SK-N-SH treated with all-trans-retinoic acid at 6 μM for 48 hours (cell line): ENCODE measurements at regions not wholly inside any gene's neighbourhood (a gene's known extent, or its start where the extent isn't known, plus 50 kb on each side); places are given as distances from the start of the nearest gene placed in this dataset.

Source experiments
- ATAC-seq: fragments of 200-7000 bp; cut with Tn5 transposase; 3 replicates; pipeline ENCODE4 v1.9.1; 2020; ENCODE audit warnings: mild to moderate bottlenecking, moderate library complexity
- ARNTL ChIP-seq: fragments of 450-650 bp; formaldehyde crosslinking; IDR thresholded peaks from 2 replicates; pipeline ENCODE4 v1.5.0; 2020; ENCODE audit warnings: low read depth, mild to moderate bottlenecking, moderate library complexity, borderline replicate concordance
- CSDC2 ChIP-seq: fragments of 250-450 bp; sonication (Bioruptor Pico); IDR thresholded peaks from 2 replicates; pipeline ENCODE4 v1.5.0; 2020; ENCODE audit warnings: mild to moderate bottlenecking, moderate library complexity
- CSRNP3 ChIP-seq: fragments of 250-450 bp; sonication (Bioruptor Pico); IDR thresholded peaks from 2 replicates; pipeline ENCODE4 v1.5.1; 2021; ENCODE audit warnings: mild to moderate bottlenecking, moderate library complexity
- ESRRG ChIP-seq: fragments of 250-450 bp; sonication (Bioruptor Pico); IDR thresholded peaks from 2 replicates; pipeline ENCODE4 v1.6.1; 2021; ENCODE audit warnings: mild to moderate bottlenecking
- ISL1 ChIP-seq: fragments of 250-450 bp; sonication (Bioruptor Pico); IDR thresholded peaks from 2 replicates; pipeline ENCODE4 v2.1.2; 2022; ENCODE audit warnings: mild to moderate bottlenecking, moderate library complexity
- OSR1 ChIP-seq: fragments of 250-450 bp; sonication (Bioruptor Pico); IDR thresholded peaks from 2 replicates; pipeline ENCODE4 v1.8.0; 2022; ENCODE audit warnings: moderate library complexity, mild to moderate bottlenecking, inconsistent platforms
- PATZ1 ChIP-seq: fragments of 250-450 bp; sonication (Bioruptor Pico); IDR thresholded peaks from 2 replicates; pipeline ENCODE4 v1.8.0; 2020; ENCODE audit warnings: mild to moderate bottlenecking, moderate library complexity, borderline replicate concordance
- POU6F1 ChIP-seq: fragments of 250-450 bp; sonication (Bioruptor Pico); IDR thresholded peaks from 2 replicates; pipeline ENCODE4 v1.8.0; 2021; ENCODE audit warnings: low read depth, mild to moderate bottlenecking, moderate library complexity, borderline replicate concordance
- RARB ChIP-seq: fragments of 250-450 bp; sonication (Bioruptor Pico); IDR thresholded peaks from 2 replicates; pipeline ENCODE4 v1.8.0; 2021; ENCODE audit warnings: mild to moderate bottlenecking, moderate library complexity
- SNAI2 ChIP-seq: fragments of 250-450 bp; sonication (Bioruptor Pico); IDR thresholded peaks from 2 replicates; pipeline ENCODE4 v1.5.0; 2020; ENCODE audit warnings: mild to moderate bottlenecking, moderate library complexity
- TCF4 ChIP-seq: fragments of 250-450 bp; sonication (Bioruptor Pico); IDR thresholded peaks from 2 replicates; pipeline ENCODE4 v1.8.0; 2021; ENCODE audit warnings: mild to moderate bottlenecking, moderate library complexity, borderline replicate concordance
- TOX ChIP-seq: fragments of 250-450 bp; sonication (Bioruptor Pico); IDR thresholded peaks from 2 replicates; pipeline ENCODE4 v1.8.0; 2021; ENCODE audit warnings: mild to moderate bottlenecking, moderate library complexity, borderline replicate concordance
- ZFP30 ChIP-seq: fragments of 450-650 bp; formaldehyde crosslinking; IDR thresholded peaks from 2 replicates; pipeline ENCODE4 v1.5.0; 2022; ENCODE audit warnings: mild to moderate bottlenecking, moderate library complexity
- ZNF565 ChIP-seq: fragments of 450-650 bp; formaldehyde crosslinking; conservative IDR thresholded peaks from 2 replicates; pipeline ENCODE4 v1.5.0; 2020; ENCODE audit warnings: low read depth, mild to moderate bottlenecking, moderate library complexity
- ZNF70 ChIP-seq: fragments of 450-650 bp; formaldehyde crosslinking; IDR thresholded peaks from 2 replicates; pipeline ENCODE4 v1.5.0; 2020; ENCODE audit warnings: mild to moderate bottlenecking, moderate library complexity
- TF ChIP-seq, protein P1 (sequence below): fragments of 250-450 bp; sonication (Bioruptor Pico); IDR thresholded peaks from 2 replicates; pipeline ENCODE4 v1.5.1; 2020; ENCODE audit warnings: low read depth, mild to moderate bottlenecking, moderate library complexity
- TF ChIP-seq, protein P2 (sequence below): fragments of 250-450 bp; sonication (Bioruptor Pico); IDR thresholded peaks from 2 replicates; pipeline ENCODE4 v1.5.0; 2020; ENCODE audit warnings: mild to moderate bottlenecking, moderate library complexity

DNA sequence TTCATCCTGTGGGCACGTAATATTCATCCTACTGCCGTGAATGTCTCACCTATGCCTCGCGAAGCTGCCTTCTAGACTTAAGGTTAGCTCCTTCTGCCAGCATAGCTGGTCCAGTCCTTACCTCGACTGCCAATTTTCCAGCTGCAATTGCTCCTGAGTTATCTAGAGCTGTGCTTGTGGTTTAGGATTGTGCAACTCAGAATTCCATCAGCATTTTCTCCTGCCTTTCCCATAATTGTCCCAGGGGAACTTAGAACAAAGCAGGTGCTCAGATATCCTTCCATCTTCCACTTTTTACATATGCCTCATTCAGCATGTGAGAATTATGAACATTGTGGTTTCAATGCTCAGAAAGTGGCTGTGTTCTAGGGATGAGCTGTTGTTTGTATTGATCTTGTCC is 131.4 kb upstream of the ADGRL3 start (continued):
- TF ChIP-seq OSR1 (CRISPR knock-in tag) (no peak), ISL1 (no peak), CSRNP3 (CRISPR knock-in tag) (no peak)

DNA sequence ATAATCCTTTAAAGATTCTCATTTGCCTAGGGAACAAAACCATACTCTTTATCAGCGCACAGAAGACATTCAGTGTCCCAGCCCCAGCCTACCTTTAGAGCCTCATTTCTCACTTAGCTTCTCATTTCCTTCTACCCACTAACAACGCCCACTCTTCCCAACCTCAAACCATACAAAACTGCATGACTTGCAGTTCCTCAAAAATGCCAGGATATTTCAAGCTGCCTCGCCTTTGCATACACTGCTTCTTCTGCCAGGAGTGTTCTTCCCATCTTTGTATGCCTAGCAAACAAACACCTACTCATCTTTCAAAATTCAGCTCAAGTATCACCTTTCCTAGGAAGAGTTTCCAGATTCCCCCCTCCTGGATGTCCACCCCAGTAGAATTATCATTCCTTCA is 129.9 kb upstream of the ADGRL3 start:
- TF ChIP-seq TOX (CRISPR knock-in tag) (no peak), SNAI2 (CRISPR knock-in tag) (no peak)
- no peak for ATAC-seq

- no peak for ATAC-seq
- TF ChIP-seq ESRRG (CRISPR knock-in tag): no peak
Observed at GRCh38 chr4:61079427-61079826, 120.7 kb upstream of the ADGRL3 start.

- TF ChIP-seq, protein P1, sequence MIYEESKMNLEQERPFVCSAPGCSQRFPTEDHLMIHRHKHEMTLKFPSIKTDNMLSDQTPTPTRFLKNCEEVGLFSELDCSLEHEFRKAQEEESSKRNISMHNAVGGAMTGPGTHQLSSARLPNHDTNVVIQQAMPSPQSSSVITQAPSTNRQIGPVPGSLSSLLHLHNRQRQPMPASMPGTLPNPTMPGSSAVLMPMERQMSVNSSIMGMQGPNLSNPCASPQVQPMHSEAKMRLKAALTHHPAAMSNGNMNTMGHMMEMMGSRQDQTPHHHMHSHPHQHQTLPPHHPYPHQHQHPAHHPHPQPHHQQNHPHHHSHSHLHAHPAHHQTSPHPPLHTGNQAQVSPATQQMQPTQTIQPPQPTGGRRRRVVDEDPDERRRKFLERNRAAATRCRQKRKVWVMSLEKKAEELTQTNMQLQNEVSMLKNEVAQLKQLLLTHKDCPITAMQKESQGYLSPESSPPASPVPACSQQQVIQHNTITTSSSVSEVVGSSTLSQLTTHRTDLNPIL (CRISPR knock-in tag): no peak
- TF ChIP-seq ZNF565 (CRISPR knock-in tag) (no peak), ARNTL (CRISPR knock-in tag) (no peak), POU6F1 (CRISPR knock-in tag) (no peak), CSRNP3 (CRISPR knock-in tag) (no peak), RARB (CRISPR knock-in tag) (no peak), ESRRG (CRISPR knock-in tag) (no peak)
Observed at GRCh38 chr4:61079976-61080375, 120.2 kb upstream of the ADGRL3 start.

DNA sequence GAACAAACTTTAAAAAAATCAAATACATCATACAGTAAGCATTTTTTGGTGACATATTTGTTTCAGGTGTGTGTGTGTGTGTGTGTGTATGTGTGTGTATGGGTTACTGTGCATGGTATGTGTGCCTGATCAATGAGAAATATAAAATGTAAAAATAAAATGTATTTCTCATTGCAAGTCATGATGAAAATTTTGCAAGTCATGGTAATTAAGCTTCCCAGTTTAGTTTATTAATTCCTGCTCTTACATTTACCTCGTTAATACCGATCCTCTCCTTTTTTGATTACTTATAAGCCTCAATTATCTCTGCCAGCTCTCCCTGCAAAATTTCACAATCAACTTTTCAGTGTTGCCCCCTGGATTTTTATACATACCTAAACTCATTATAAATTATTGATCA is 114.6 kb upstream of the ADGRL3 start:
- no peak for TF ChIP-seq SNAI2 (CRISPR knock-in tag)
- TF ChIP-seq RARB (CRISPR knock-in tag): no peak
- no peak for TF ChIP-seq ZNF565 (CRISPR knock-in tag)
- no peak for TF ChIP-seq ARNTL (CRISPR knock-in tag)
- TF ChIP-seq TCF4 (CRISPR knock-in tag): no peak
- TF ChIP-seq, protein P2, sequence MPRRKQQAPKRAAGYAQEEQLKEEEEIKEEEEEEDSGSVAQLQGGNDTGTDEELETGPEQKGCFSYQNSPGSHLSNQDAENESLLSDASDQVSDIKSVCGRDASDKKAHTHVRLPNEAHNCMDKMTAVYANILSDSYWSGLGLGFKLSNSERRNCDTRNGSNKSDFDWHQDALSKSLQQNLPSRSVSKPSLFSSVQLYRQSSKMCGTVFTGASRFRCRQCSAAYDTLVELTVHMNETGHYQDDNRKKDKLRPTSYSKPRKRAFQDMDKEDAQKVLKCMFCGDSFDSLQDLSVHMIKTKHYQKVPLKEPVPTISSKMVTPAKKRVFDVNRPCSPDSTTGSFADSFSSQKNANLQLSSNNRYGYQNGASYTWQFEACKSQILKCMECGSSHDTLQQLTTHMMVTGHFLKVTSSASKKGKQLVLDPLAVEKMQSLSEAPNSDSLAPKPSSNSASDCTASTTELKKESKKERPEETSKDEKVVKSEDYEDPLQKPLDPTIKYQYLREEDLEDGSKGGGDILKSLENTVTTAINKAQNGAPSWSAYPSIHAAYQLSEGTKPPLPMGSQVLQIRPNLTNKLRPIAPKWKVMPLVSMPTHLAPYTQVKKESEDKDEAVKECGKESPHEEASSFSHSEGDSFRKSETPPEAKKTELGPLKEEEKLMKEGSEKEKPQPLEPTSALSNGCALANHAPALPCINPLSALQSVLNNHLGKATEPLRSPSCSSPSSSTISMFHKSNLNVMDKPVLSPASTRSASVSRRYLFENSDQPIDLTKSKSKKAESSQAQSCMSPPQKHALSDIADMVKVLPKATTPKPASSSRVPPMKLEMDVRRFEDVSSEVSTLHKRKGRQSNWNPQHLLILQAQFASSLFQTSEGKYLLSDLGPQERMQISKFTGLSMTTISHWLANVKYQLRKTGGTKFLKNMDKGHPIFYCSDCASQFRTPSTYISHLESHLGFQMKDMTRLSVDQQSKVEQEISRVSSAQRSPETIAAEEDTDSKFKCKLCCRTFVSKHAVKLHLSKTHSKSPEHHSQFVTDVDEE: no peak
- TF ChIP-seq ESRRG (CRISPR knock-in tag): no peak
- TF ChIP-seq PATZ1 (CRISPR knock-in tag): no peak
- TF ChIP-seq ZNF70 (CRISPR knock-in tag): no peak
- no peak for TF ChIP-seq CSRNP3 (CRISPR knock-in tag)
- TF ChIP-seq ZFP30 (CRISPR knock-in tag): no peak
- no peak for TF ChIP-seq TOX (CRISPR knock-in tag)
- TF ChIP-seq CSDC2: no peak
- TF ChIP-seq, protein P1 (CRISPR knock-in tag): no peak
- no peak for ATAC-seq

More at GRCh38 chr4:61079976-61080375, 120.2 kb upstream of the ADGRL3 start:
- no peak for ATAC-seq
